ENCODE measurements at regions not wholly inside any gene's neighbourhood (a gene's known extent, or its start where the extent isn't known, plus 50 kb on each side); places are given as distances from the start of the nearest gene placed in this dataset.

DNA sequence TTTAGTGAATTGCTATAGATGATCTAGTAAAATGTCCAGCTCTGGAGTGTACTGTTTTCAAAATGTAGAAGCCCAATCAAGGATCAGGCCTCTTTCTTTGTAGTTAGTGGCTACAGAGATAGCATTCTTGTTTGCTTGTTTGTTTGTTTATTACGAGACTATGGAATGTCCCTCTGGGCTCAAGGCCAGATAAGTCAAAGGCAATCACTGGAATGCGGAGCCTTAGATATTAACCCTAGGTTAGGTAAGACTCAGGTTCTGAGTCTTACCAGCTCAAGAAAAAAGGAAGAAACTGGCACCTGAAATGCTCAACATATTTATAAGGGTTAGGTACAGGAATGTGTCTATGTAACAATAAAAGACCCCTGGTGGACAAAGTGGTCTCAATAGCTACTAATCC, 261.5 kb downstream of the SLC7A11 start:
- BruUV-seq (replicated peaks): no TSS peak
- Histone ChIP-seq H3K79me2 (ENCODE audit: control insufficient read depth, insufficient read depth, low read length) (no peaks in the 10 kb centered on the region), H3K36me3 (ENCODE audit: control insufficient read depth in 2 of 2, extremely low read depth in 1 of 2, insufficient read depth in 2 of 2, low read length in 2 of 2) (no peaks in the 10 kb centered on the region), H4K20me1 (replicated peaks; ENCODE audit: control insufficient read depth, extremely low read depth, insufficient read depth, low read length) (no peaks in the 10 kb centered on the region), H3K9me3 (replicated peaks; ENCODE audit: control insufficient read depth, insufficient read depth, low read length) (no peaks in the 10 kb centered on the region), H3K9ac (replicated peaks; ENCODE audit: extremely low read depth, insufficient read depth, low read length) (no peak overlapping the region), H3K4me2 (ENCODE audit: insufficient read depth, low read length) (no peak overlapping the region), H3K27me3 (ENCODE audit: control insufficient read depth in 2 of 2, insufficient read depth in 2 of 2, low read length in 2 of 2) (no peaks in the 10 kb centered on the region), H2AFZ (ENCODE audit: low read depth, low read length) (no peak overlapping the region), H3K4me1 (ENCODE audit: control insufficient read depth, extremely low read depth, insufficient read depth, low read length) (no peaks in the 10 kb centered on the region), H3K4me3 (replicated peaks in 1 of 3; ENCODE audit: insufficient read depth in 1 of 3, low read depth in 1 of 3, low read length in 3 of 3) (no peak overlapping the region), H3K9me1 (replicated peaks; ENCODE audit: control insufficient read depth, extremely low read depth, insufficient read depth, low read length) (no peaks in the 10 kb centered on the region), H3K27ac (ENCODE audit: insufficient read depth, low read depth, low read length) (no peak overlapping the region)
- intact Hi-C loops (cut with micrococcal nuclease) (no loop called here), dilution Hi-C loops (cut with MboI; ENCODE audit: extremely low pct_ligation_motif_present, low sequenced_read_pairs) (no loop called here)
- FAIRE-seq (no peak), DNase-seq (ENCODE audit: low read depth, low spot score) (no peak)
- ChIA-PET POLR2A (no interaction called here), CTCF (interaction anchor here (1.5 to 2.4 kb wide), 3 partner anchors 10 to 84 kb away, joined by 3 to 9 read pairs (median 8); no protein-coding TSS in a partner anchor)
- TF ChIP-seq EZH2 (IDR thresholded peaks at IDR 0.05; ENCODE audit: borderline replicate concordance, low read depth, low read length, severe bottlenecking): no peak
- no peak for TF ChIP-seq JUN (IDR thresholded peaks at IDR 0.05; ENCODE audit: borderline replicate concordance, insufficient read depth, insufficient read length, low read depth)
- TF ChIP-seq, protein P1, sequence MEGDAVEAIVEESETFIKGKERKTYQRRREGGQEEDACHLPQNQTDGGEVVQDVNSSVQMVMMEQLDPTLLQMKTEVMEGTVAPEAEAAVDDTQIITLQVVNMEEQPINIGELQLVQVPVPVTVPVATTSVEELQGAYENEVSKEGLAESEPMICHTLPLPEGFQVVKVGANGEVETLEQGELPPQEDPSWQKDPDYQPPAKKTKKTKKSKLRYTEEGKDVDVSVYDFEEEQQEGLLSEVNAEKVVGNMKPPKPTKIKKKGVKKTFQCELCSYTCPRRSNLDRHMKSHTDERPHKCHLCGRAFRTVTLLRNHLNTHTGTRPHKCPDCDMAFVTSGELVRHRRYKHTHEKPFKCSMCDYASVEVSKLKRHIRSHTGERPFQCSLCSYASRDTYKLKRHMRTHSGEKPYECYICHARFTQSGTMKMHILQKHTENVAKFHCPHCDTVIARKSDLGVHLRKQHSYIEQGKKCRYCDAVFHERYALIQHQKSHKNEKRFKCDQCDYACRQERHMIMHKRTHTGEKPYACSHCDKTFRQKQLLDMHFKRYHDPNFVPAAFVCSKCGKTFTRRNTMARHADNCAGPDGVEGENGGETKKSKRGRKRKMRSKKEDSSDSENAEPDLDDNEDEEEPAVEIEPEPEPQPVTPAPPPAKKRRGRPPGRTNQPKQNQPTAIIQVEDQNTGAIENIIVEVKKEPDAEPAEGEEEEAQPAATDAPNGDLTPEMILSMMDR (IDR thresholded peaks at IDR 0.05; ENCODE audit: extremely low read depth in 1 of 2, insufficient read depth in 1 of 2, low read depth in 1 of 2, low read length in 2 of 2): no peak
- no peak for TF ChIP-seq POLR2A (IDR thresholded peaks at IDR 0.05; ENCODE audit: low read depth, low read length)
- TF ChIP-seq, protein P2, sequence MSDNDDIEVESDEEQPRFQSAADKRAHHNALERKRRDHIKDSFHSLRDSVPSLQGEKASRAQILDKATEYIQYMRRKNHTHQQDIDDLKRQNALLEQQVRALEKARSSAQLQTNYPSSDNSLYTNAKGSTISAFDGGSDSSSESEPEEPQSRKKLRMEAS (IDR thresholded peaks at IDR 0.05; ENCODE audit: insufficient read depth, insufficient read length): no peak

DNA sequence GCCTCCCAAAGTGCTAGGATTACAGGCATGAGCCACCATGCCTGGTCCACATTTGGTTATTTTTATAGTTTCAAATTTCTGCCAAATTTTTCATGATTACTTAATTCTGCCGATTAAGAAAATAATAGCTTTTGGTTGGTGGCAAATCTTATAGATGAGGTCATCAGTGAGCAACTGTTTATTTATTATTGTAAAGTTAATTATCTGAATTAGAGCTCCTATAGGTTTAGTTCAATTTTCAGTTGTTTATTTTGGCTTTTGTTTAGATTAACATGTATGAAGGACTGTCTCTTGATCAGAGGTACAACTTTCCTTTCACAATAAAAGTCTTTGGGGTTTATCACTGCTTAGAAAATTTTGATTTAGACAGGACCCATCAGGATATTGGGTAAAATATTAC, 262.2 kb downstream of the SLC7A11 start:
- no TSS peak for BruUV-seq (replicated peaks)
- H3K79me2 ChIP-seq (ENCODE audit: control insufficient read depth, insufficient read depth, low read length): no peaks in the 10 kb centered on the region
- no peaks in the 10 kb centered on the region for H3K27me3 ChIP-seq (ENCODE audit: control insufficient read depth in 2 of 2, insufficient read depth in 2 of 2, low read length in 2 of 2)
- FAIRE-seq (no peak), DNase-seq (ENCODE audit: low read depth, low spot score) (no peak)
- no peak overlapping the region for H2AFZ ChIP-seq (ENCODE audit: low read depth, low read length)
- no peaks in the 10 kb centered on the region for H3K4me1 ChIP-seq (ENCODE audit: control insufficient read depth, extremely low read depth, insufficient read depth, low read length)
- no peak overlapping the region for H3K9ac ChIP-seq (replicated peaks; ENCODE audit: extremely low read depth, insufficient read depth, low read length)
- H3K36me3 ChIP-seq (ENCODE audit: control insufficient read depth in 2 of 2, extremely low read depth in 1 of 2, insufficient read depth in 2 of 2, low read length in 2 of 2): no peaks in the 10 kb centered on the region
- H3K9me1 ChIP-seq (replicated peaks; ENCODE audit: control insufficient read depth, extremely low read depth, insufficient read depth, low read length): no peaks in the 10 kb centered on the region
- no peak overlapping the region for H3K4me2 ChIP-seq (ENCODE audit: insufficient read depth, low read length)
- ChIA-PET CTCF (interaction anchor here (1.6 to 2.4 kb wide), 2 partner anchors 9 to 16 kb away, joined by 8 to 9 read pairs; no protein-coding TSS in a partner anchor), POLR2A (no interaction called here)
- no peaks in the 10 kb centered on the region for H3K9me3 ChIP-seq (replicated peaks; ENCODE audit: control insufficient read depth, insufficient read depth, low read length)
- H3K4me3 ChIP-seq (replicated peaks in 1 of 3; ENCODE audit: insufficient read depth in 1 of 3, low read depth in 1 of 3, low read length in 3 of 3): no peak overlapping the region
- intact Hi-C loops (cut with micrococcal nuclease) (no loop called here), dilution Hi-C loops (cut with MboI; ENCODE audit: extremely low pct_ligation_motif_present, low sequenced_read_pairs) (no loop called here)
- no peaks in the 10 kb centered on the region for H4K20me1 ChIP-seq (replicated peaks; ENCODE audit: control insufficient read depth, extremely low read depth, insufficient read depth, low read length)
- TF ChIP-seq MYC (IDR thresholded peaks at IDR 0.05; ENCODE audit: low read depth, low read length): no peak
- no peak for TF ChIP-seq POLR2A (IDR thresholded peaks at IDR 0.05; ENCODE audit: low read depth, low read length)
- TF ChIP-seq, protein P2 (IDR thresholded peaks at IDR 0.05; ENCODE audit: insufficient read depth, insufficient read length): no peak
- TF ChIP-seq, protein P1 (IDR thresholded peaks at IDR 0.05; ENCODE audit: extremely low read depth in 1 of 2, insufficient read depth in 1 of 2, low read depth in 1 of 2, low read length in 2 of 2): no peak
- no peak for TF ChIP-seq JUN (IDR thresholded peaks at IDR 0.05; ENCODE audit: borderline replicate concordance, insufficient read depth, insufficient read length, low read depth)
- H3K27ac ChIP-seq (ENCODE audit: insufficient read depth, low read depth, low read length): no peak overlapping the region

All from endothelial cell of umbilical vein (primary cell).